ENCODE measurements at regions not wholly inside any gene's neighbourhood (a gene's known extent, or its start where the extent isn't known, plus 50 kb on each side); places are given as distances from the start of the nearest gene placed in this dataset.

- Mint-ChIP-seq H3K36me3 (no peaks in the 10 kb centered on the region), H3K4me1 (no peaks in the 10 kb centered on the region), H3K27ac (no peak overlapping the region), H3K4me3 (no peak overlapping the region), H3K27me3 (peaks cover 5% of the 10 kb centered on the region), H3K9me3 (peaks cover 3% of the 10 kb centered on the region)
- ATAC-seq (ENCODE audit: low read depth), result no peak
- no peak for DNase-seq (ENCODE audit: low spot score in 2 of 2)
Observed at GRCh38 chr10:9275861-9276260, 1221.4 kb downstream of the GATA3 start.

- H3K36me3 Mint-ChIP-seq, result no peaks in the 10 kb centered on the region
- H3K27ac Mint-ChIP-seq, result no peak overlapping the region
- no peaks in the 10 kb centered on the region for H3K4me1 Mint-ChIP-seq
- ATAC-seq (ENCODE audit: low read depth), result no peak
- peaks cover 2% of the 10 kb centered on the region for H3K9me3 Mint-ChIP-seq
- H3K27me3 Mint-ChIP-seq, result peaks cover 8% of the 10 kb centered on the region
- DNase-seq (ENCODE audit: low spot score in 2 of 2), result no peak
- no peak overlapping the region for H3K4me3 Mint-ChIP-seq
Observed at GRCh38 chr10:9285690-9286089, 1231.2 kb downstream of the GATA3 start.

GRCh38 chr10:9289811-9290210, 1235.3 kb downstream of the GATA3 start:
- H3K4me3 Mint-ChIP-seq, result no peak overlapping the region
- H3K9me3 Mint-ChIP-seq, result no peaks in the 10 kb centered on the region
- H3K27me3 Mint-ChIP-seq, result peaks cover 2% of the 10 kb centered on the region
- peaks cover 3% of the 10 kb centered on the region for H3K4me1 Mint-ChIP-seq
- H3K36me3 Mint-ChIP-seq, result no peaks in the 10 kb centered on the region
- H3K27ac Mint-ChIP-seq, result no peak overlapping the region
- ATAC-seq (ENCODE audit: low read depth), result no peak
- no peak for DNase-seq (ENCODE audit: low spot score in 2 of 2)

GRCh38 chr10:9291081-9291480, 1236.6 kb downstream of the GATA3 start:
- H3K27me3 Mint-ChIP-seq, result peaks cover 2% of the 10 kb centered on the region

GRCh38 chr10:9294132-9294663, 1239.7 kb downstream of the GATA3 start:
- ATAC-seq (ENCODE audit: low read depth), result no peak
- Mint-ChIP-seq H3K4me3 (no peak overlapping the region), H3K27ac (no peak overlapping the region), H3K4me1 (peaks cover 3% of the 10 kb centered on the region), H3K27me3 (no peaks in the 10 kb centered on the region), H3K9me3 (no peaks in the 10 kb centered on the region), H3K36me3 (no peaks in the 10 kb centered on the region)
- DNase-seq (ENCODE audit: low spot score in 2 of 2), result no peak

More at GRCh38 chr10:9291081-9291480, 1236.6 kb downstream of the GATA3 start:
- peaks cover 3% of the 10 kb centered on the region for H3K4me1 Mint-ChIP-seq
- no peak overlapping the region for H3K27ac Mint-ChIP-seq
- no peaks in the 10 kb centered on the region for H3K36me3 Mint-ChIP-seq
- ATAC-seq (ENCODE audit: low read depth) (no peak), DNase-seq (ENCODE audit: low spot score in 2 of 2) (no peak)
- no peak overlapping the region for H3K4me3 Mint-ChIP-seq
- no peaks in the 10 kb centered on the region for H3K9me3 Mint-ChIP-seq

GRCh38 chr10:9294865-9295264, 1240.4 kb downstream of the GATA3 start:
- Mint-ChIP-seq H3K4me3 (no peak overlapping the region), H3K36me3 (no peaks in the 10 kb centered on the region), H3K4me1 (peaks cover 3% of the 10 kb centered on the region), H3K9me3 (no peaks in the 10 kb centered on the region), H3K27me3 (no peaks in the 10 kb centered on the region), H3K27ac (no peak overlapping the region)
- DNase-seq (ENCODE audit: low spot score in 2 of 2) (no peak), ATAC-seq (ENCODE audit: low read depth) (peak; percentile 32)

GRCh38 chr10:9296190-9296589, 1241.7 kb downstream of the GATA3 start:
- ATAC-seq (ENCODE audit: low read depth) (no peak), DNase-seq (ENCODE audit: low spot score in 2 of 2) (no peak)
- Mint-ChIP-seq H3K9me3 (no peaks in the 10 kb centered on the region), H3K36me3 (no peaks in the 10 kb centered on the region), H3K4me1 (peaks cover 3% of the 10 kb centered on the region), H3K27ac (no peak overlapping the region), H3K27me3 (no peaks in the 10 kb centered on the region), H3K4me3 (no peak overlapping the region)

- H3K4me1 Mint-ChIP-seq, result peaks cover 3% of the 10 kb centered on the region
- H3K4me3 Mint-ChIP-seq, result no peak overlapping the region
- H3K27me3 Mint-ChIP-seq, result peaks cover 2% of the 10 kb centered on the region
- no peaks in the 10 kb centered on the region for H3K36me3 Mint-ChIP-seq
- H3K27ac Mint-ChIP-seq, result no peak overlapping the region
- H3K9me3 Mint-ChIP-seq, result no peaks in the 10 kb centered on the region
- DNase-seq (ENCODE audit: low spot score in 2 of 2) (no peak), ATAC-seq (ENCODE audit: low read depth) (no peak)
Observed at GRCh38 chr10:9297580-9297979, 1243.1 kb downstream of the GATA3 start.

- Mint-ChIP-seq H3K27ac (no peak overlapping the region), H3K4me3 (no peak overlapping the region), H3K27me3 (peaks cover 4% of the 10 kb centered on the region), H3K36me3 (no peaks in the 10 kb centered on the region), H3K4me1 (peaks cover 2% of the 10 kb centered on the region), H3K9me3 (no peaks in the 10 kb centered on the region)
- DNase-seq (ENCODE audit: low spot score in 2 of 2) (no peak), ATAC-seq (ENCODE audit: low read depth) (no peak)
Observed at GRCh38 chr10:9299966-9300365, 1245.5 kb downstream of the GATA3 start.

GRCh38 chr10:9301148-9301547, 1246.7 kb downstream of the GATA3 start:
- Mint-ChIP-seq H3K9me3 (no peaks in the 10 kb centered on the region), H3K4me3 (no peak overlapping the region), H3K27ac (no peak overlapping the region), H3K27me3 (peaks cover 4% of the 10 kb centered on the region), H3K36me3 (no peaks in the 10 kb centered on the region), H3K4me1 (peaks cover 2% of the 10 kb centered on the region)
- no peak for ATAC-seq (ENCODE audit: low read depth)
- no peak for DNase-seq (ENCODE audit: low spot score in 2 of 2)

GRCh38 chr10:9301554-9301953, 1247.1 kb downstream of the GATA3 start:
- peaks cover 2% of the 10 kb centered on the region for H3K4me1 Mint-ChIP-seq
- no peak overlapping the region for H3K27ac Mint-ChIP-seq
- ATAC-seq (ENCODE audit: low read depth) (no peak), DNase-seq (ENCODE audit: low spot score in 2 of 2) (no peak)
- H3K9me3 Mint-ChIP-seq, result no peaks in the 10 kb centered on the region
- H3K4me3 Mint-ChIP-seq, result no peak overlapping the region
- no peaks in the 10 kb centered on the region for H3K36me3 Mint-ChIP-seq
- H3K27me3 Mint-ChIP-seq, result peaks cover 6% of the 10 kb centered on the region

- Mint-ChIP-seq H3K9me3 (no peaks in the 10 kb centered on the region), H3K4me3 (no peak overlapping the region), H3K36me3 (no peaks in the 10 kb centered on the region), H3K4me1 (peaks cover 2% of the 10 kb centered on the region), H3K27ac (no peak overlapping the region), H3K27me3 (peaks cover 6% of the 10 kb centered on the region)
- DNase-seq (ENCODE audit: low spot score in 2 of 2), result peak in 1 of 2 donors; percentile 14
- no peak for ATAC-seq (ENCODE audit: low read depth)
Observed at GRCh38 chr10:9302140-9302746, 1247.8 kb downstream of the GATA3 start.

- Mint-ChIP-seq H3K4me3 (no peak overlapping the region), H3K4me1 (peaks cover 2% of the 10 kb centered on the region), H3K9me3 (no peaks in the 10 kb centered on the region), H3K27me3 (peaks cover 8% of the 10 kb centered on the region), H3K27ac (no peak overlapping the region), H3K36me3 (no peaks in the 10 kb centered on the region)
- ATAC-seq (ENCODE audit: low read depth) (no peak), DNase-seq (ENCODE audit: low spot score in 2 of 2) (no peak)
Observed at GRCh38 chr10:9305018-9305655, 1250.6 kb downstream of the GATA3 start.

GRCh38 chr10:9311702-9312499, 1257.4 kb downstream of the GATA3 start:
- H3K9me3 Mint-ChIP-seq, result no peaks in the 10 kb centered on the region
- ATAC-seq (ENCODE audit: low read depth), result no peak
- no peak for DNase-seq (ENCODE audit: low spot score in 2 of 2)
- no peak overlapping the region for H3K27ac Mint-ChIP-seq
- peaks cover 4% of the 10 kb centered on the region for H3K27me3 Mint-ChIP-seq
- no peaks in the 10 kb centered on the region for H3K36me3 Mint-ChIP-seq
- peaks cover 2% of the 10 kb centered on the region for H3K4me1 Mint-ChIP-seq
- H3K4me3 Mint-ChIP-seq, result no peak overlapping the region

All from memory B cell (primary cell).